ENCODE measurements at regions not wholly inside any gene's neighbourhood (a gene's known extent, or its start where the extent isn't known, plus 50 kb on each side); places are given as distances from the start of the nearest gene placed in this dataset.
"Not testable (repeated sequence)": the region's sequence is repeated elsewhere in the genome, so short reads cannot be mapped to it uniquely, and the experiment has no call there.

- no peak for DNase-seq
These were observed 77.4 kb upstream of the ITGB1 start for GRCh38 chr10:33035411-33035810.

DNA sequence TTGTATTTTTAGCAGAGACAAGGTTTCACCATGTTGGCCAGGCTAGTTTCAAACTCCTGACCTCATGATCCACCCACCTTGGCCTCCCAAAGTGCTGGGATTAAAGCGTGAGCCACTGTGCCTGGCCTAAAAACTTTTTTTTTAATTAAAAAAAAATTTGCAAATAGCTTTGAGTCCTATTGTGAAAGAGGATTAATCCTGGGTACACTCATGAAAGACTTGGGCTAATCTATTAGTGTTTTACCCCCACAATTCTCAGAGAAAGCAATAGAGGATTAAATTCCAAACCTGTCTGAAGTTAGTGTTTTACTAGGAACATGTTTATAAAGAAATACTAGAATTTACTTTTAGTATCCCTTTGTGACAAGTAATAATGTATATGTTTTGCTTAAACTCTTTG, 76.9 kb upstream of the ITGB1 start:
- DNase-seq: no peak

GRCh38 chr10:33032654-33033151, 74.7 kb upstream of the ITGB1 start:
- no peak for DNase-seq

GRCh38 chr10:33031815-33032653, 74.0 kb upstream of the ITGB1 start:
- no peak for DNase-seq

DNA sequence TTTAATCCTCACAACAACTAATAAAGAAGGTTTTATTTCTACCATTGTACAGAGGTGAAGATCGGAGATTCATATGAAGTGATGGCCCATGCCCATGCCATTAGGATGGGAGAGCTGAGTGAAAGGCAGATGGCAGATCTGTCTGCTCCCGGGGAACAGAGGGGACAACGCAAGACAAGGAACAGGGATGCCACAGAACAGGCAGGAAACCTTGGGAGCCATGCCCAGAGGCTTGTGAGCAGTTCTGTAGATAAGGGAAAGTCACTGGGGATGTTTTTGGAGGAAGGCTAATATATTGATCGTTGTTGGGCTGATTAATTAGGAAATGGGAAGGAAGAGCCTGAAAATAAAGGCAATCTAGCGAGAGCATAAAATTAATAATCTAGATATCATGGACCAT, 73.1 kb upstream of the ITGB1 start:
- no peak for DNase-seq

- DNase-seq: not testable (repeated sequence)
These were observed 70.5 kb upstream of the ITGB1 start for GRCh38 chr10:33028515-33028914.

- no peak for DNase-seq
These were observed 69.1 kb upstream of the ITGB1 start for GRCh38 chr10:33027088-33027487.

GRCh38 chr10:33026422-33026821, 68.4 kb upstream of the ITGB1 start:
- DNase-seq: no peak

DNA sequence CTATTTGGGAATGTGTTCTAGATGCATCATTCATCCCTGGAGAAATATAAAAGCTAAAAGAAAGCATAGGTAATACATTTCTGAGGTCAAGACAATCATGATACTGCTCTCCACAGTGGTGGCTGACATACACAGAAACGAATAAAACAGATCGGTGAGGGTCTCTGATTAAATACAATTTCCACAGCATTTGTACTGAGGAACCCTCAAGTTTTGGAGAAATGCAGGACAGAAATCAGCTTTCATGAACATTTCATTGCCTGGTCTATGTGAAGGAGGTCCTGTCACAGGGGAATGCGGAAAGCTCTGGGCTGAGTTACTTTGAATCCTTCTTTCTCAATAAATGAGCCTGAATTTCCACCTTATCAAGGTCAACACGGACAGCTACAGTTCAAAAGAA, 67.9 kb upstream of the ITGB1 start:
- no peak for DNase-seq

- no peak for DNase-seq
These were observed 67.0 kb upstream of the ITGB1 start for GRCh38 chr10:33025039-33025438.

GRCh38 chr10:33022691-33023090, 64.7 kb upstream of the ITGB1 start:
- DNase-seq: no peak

DNA sequence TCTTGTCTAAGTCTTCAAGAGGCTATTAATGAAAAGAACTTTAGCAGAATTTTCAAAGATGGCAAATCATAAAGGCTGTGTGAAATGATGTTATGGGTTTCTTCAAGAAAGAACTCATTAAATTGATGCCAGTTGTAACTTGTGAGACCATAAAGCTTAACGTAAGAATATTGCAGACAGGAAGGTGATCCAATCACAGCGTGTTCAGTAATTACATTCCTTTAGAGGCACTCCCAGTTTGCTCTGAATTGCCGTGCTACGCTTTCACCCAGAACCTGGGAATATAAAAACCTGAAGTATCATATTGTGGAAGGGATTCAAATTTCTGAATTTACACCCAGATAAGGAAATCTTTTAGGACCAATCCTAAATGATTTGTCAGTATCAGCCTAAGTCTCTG, 64.1 kb upstream of the ITGB1 start:
- no peak for DNase-seq

DNA sequence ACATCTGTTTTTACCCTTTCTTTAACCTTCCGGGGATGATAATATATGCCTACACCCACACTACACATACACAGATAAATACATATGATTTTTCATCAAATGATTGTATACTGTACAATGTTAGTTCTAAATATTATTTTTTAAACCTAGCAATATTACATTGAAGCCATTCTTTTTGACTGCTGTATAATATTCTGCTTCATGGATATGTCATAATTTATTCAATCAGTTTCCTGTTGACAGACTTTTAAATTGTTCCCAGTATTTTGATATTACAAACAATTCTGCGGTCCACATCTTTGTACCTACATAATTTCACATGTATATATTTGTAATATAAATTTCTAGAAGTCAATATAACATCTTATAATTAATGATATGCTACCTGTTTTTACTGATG, 59.0 kb upstream of the ITGB1 start:
- no peak for DNase-seq

GRCh38 chr10:33015761-33016547, 57.9 kb upstream of the ITGB1 start:
- DNase-seq: no peak

DNA sequence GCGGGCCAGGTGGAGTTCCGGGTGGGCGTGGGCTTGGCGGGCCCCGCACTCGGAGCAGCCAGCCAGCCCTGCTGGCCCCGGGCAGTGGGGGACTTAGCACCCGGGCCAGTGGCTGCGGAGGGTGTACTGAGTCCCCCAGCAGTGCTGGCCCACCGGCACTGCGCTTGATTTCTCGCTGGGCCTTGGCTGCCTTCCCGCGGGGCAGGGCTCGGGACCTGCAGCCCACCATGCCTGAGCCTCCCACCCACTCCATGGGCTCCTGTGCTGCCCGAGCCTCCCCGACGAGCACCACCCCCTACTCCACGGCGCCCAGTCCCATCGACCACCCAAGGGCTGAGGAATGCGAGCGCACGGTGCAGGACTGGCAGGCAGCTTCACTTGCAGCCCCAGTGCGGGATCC, 55.3 kb upstream of the ITGB1 start:
- DNase-seq: not testable (repeated sequence)

GRCh38 chr10:33012306-33012705, 54.3 kb upstream of the ITGB1 start:
- no peak for DNase-seq

DNA sequence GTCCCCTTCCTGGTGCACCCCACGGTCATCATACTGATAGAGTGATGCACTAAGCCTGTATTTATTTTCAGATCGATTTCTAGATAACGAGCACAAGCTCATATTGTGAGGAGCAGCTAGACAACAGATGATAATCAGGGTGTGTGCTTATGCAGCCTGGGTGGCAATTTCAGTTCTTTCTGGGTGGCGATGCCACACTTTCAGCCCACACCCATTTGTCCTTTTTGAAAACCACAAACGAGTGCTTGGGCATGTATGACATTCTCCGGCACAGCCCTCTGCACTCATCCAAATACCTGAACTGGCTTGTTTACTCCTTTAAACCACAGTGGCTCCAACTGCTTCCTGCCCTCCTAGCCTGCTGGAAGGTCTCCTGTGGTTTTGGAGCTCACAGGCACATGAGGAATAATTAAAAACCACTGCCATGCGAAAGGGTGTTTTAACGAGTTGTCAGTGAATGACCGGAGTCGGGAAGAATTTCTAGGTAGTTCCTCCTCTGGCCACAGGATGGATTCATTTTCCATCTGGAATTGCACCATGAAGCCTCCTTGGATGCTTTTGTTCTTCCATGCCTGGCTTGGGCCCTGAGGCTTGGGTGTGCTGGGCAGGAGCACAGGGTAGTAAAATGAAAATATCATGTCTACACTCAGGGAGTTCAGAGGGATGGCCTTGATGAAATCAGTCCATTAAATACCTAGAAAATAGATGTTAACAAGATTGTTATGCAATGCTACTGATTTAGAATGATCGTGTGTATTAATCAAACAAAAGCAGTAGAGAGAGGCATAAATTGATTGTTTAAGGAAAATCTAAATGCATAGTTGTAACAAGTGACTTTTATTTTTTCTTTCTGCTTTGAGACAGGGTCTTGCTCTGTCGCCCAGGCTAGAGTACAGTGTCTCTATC, 52.4 kb upstream of the ITGB1 start:
- peak in 1 of 2 experiments; percentile 57 for DNase-seq

DNA sequence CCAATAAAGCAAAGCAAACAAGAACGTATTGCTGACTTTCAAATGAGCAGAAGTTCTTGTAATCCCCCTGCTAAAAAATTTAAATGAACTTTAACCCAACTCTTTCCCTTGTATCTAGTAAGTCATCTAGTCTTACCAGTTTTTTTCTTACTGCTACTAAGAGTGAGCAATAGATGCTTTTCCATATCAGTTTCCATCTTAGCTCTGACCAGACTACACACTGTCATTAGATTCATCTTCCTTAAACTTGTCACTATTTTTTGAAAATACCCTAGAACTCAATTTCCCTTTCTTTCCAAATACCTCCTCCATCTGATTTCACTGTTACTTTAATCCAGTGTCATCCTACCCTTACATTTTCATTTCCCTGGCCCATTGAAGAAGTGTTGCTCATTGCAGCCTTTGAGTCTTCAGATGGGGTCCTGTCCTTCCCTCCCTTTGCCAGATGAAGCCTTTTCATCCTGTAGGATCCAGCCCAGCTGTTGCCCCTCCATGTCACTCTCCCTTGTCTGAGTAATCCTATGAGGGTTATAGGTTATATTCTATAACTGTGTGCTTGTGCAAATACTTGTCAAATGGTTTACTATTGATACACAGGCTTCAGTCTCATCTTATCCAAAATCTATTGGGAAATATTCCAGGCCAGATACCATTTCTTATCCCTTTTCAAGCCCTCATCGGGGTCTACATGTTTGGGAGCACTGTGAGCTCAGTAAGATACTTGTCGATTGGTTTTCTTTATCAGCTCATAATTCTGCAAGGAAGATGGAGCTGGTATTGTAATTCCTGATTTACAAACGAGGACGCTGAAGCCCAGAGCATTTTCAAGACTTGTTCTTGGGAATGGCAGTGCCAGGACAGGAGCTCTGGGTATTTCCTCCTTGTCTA, 51.5 kb upstream of the ITGB1 start:
- no peak for DNase-seq

GRCh38 chr10:33008499-33009243, 50.6 kb upstream of the ITGB1 start:
- peak; percentile 34 to 82 for DNase-seq

- not testable (repeated sequence) for DNase-seq
These were observed 49.8 kb upstream of the ITGB1 start for GRCh38 chr10:33007731-33008381.
